K562 (cell line): ENCODE measurements at regions not wholly inside any gene's neighbourhood (a gene's known extent, or its start where the extent isn't known, plus 50 kb on each side); places are given as distances from the start of the nearest gene placed in this dataset.

Experiments
- ARHGAP35 ChIP-seq: fragments of 450-650 bp; IDR thresholded peaks from 2 replicates; pipeline ENCODE4 v1.6.1; 2018; ENCODE audit not compliant: partially characterized antibody
- BCL6 ChIP-seq: fragments of 250-450 bp; sonication (Bioruptor Pico); IDR thresholded peaks from 2 replicates; pipeline ENCODE4 v1.4.0; 2020
- CGGBP1 ChIP-seq: fragments of 250-450 bp; sonication (Bioruptor Pico); IDR thresholded peaks from 2 replicates; pipeline ENCODE4 v1.9.0; 2021; ENCODE audit warnings: mild to moderate bottlenecking
- EGR1 ChIP-seq: fragments of 450-650 bp; conservative IDR thresholded peaks from 2 replicates; pipeline ENCODE4 v1.6.1; 2017; ENCODE audit warnings: mild to moderate bottlenecking
- FOXK2 ChIP-seq, 2 experiments: fragments of 450-650 bp; IDR thresholded peaks in 1 of 2; conservative IDR thresholded peaks in 1 of 2; 2 replicates each; pipeline ENCODE4 v1.6.1; 2016; ENCODE audit warnings: low read depth in 2 of 2, mild to moderate bottlenecking in 1 of 2
- FOXP1 ChIP-seq: sonication (generic); formaldehyde crosslinking; IDR thresholded peaks from 2 replicates; pipeline ENCODE4 v1.8.0; 2022; ENCODE audit warnings: mild to moderate bottlenecking, missing genetic modification reagents
- GATAD2A ChIP-seq: fragments of 450-650 bp; IDR thresholded peaks from 2 replicates; pipeline ENCODE4 v1.6.1; 2017
- HDAC2 ChIP-seq: fragments of 450-650 bp; IDR thresholded peaks from 2 replicates; pipeline ENCODE4 v1.6.1; 2016; ENCODE audit warnings: mild to moderate bottlenecking
- HNRNPLL ChIP-seq: fragments of 200-400 bp; formaldehyde crosslinking; IDR thresholded peaks from 2 replicates; pipeline ENCODE4 v1.6.1; 2017; ENCODE audit warnings: low read length, low read depth, mild to moderate bottlenecking; ENCODE audit not compliant: poor library complexity, severe bottlenecking
- JUND ChIP-seq, 2 experiments: IDR thresholded peaks; 2 replicates in 1 of 2; 3 replicates in 1 of 2; pipeline ENCODE4 v1.6.1; 2011; ENCODE audit warnings: borderline replicate concordance in 2 of 2, low read depth in 2 of 2, low read length in 2 of 2, improper control_type of control experiment in 1 of 2, missing biosample characterization in 1 of 2, missing genetic modification characterization in 1 of 2, missing genetic modification reagents in 1 of 2
- KAT2B ChIP-seq: IDR thresholded peaks from one replicate; pipeline ENCODE4 v1.6.1; 2012; ENCODE audit warnings: low read depth, mild to moderate bottlenecking, control low read depth, inconsistent platforms, low read length, moderate library complexity
- L3MBTL2 ChIP-seq: fragments of 450-650 bp; IDR thresholded peaks from 2 replicates; pipeline ENCODE4 v1.6.1; 2016; ENCODE audit warnings: mild to moderate bottlenecking, moderate library complexity
- MCM2 ChIP-seq: fragments of 450-650 bp; IDR thresholded peaks from 2 replicates; pipeline ENCODE4 v1.6.1; 2017; ENCODE audit warnings: low read depth, mild to moderate bottlenecking
- MIER1 ChIP-seq: fragments of 450-650 bp; IDR thresholded peaks from 2 replicates; pipeline ENCODE4 v1.6.1; 2016; ENCODE audit warnings: antibody characterized with exemption, mild to moderate bottlenecking, low read depth
- MTF1 ChIP-seq: fragments of 250-450 bp; sonication (Bioruptor Pico); IDR thresholded peaks from 2 replicates; pipeline ENCODE4 v1.9.0; 2021; ENCODE audit warnings: moderate library complexity, mild to moderate bottlenecking, inconsistent platforms, borderline replicate concordance
- NCOA4 ChIP-seq: fragments of 450-650 bp; IDR thresholded peaks from 2 replicates; pipeline ENCODE4 v1.6.1; 2018; ENCODE audit warnings: mild to moderate bottlenecking; ENCODE audit not compliant: partially characterized antibody
- POLR2AphosphoS2 ChIP-seq: IDR thresholded peaks from 2 replicates; pipeline ENCODE4 v1.6.1; 2012; ENCODE audit warnings: low read length, improper control_type of control experiment
- PURB ChIP-seq: sonication (generic); formaldehyde crosslinking; IDR thresholded peaks from 2 replicates; pipeline ENCODE4 v1.9.0; 2021; ENCODE audit warnings: low read depth, mild to moderate bottlenecking, missing genetic modification reagents
- SRF ChIP-seq, 2 experiments: fragments of 250-450, 450-650 bp in 1 of 2; sonication (Bioruptor Pico) in 1 of 2; sonication (generic) in 1 of 2; formaldehyde crosslinking; IDR thresholded peaks; 2 replicates each; pipeline versions ENCODE4 v1.5.0 to v1.5.1; 2020 to 2022; ENCODE audit warnings: mild to moderate bottlenecking in 1 of 2, missing genetic modification reagents in 1 of 2
- SRSF9 ChIP-seq: fragments of 200-400 bp; formaldehyde crosslinking; IDR thresholded peaks from 2 replicates; pipeline ENCODE4 v1.6.1; 2017; ENCODE audit warnings: low read depth, low read length, borderline replicate concordance
- TFAM ChIP-seq: fragments of 250-450 bp; sonication (Bioruptor Pico); conservative IDR thresholded peaks from 2 replicates; pipeline ENCODE4 v1.5.0; 2021; ENCODE audit warnings: mild to moderate bottlenecking, moderate library complexity
- THRAP3 ChIP-seq: fragments of 450-650 bp; IDR thresholded peaks from 2 replicates; pipeline ENCODE4 v1.6.1; 2016; ENCODE audit warnings: mild to moderate bottlenecking, inconsistent platforms, borderline replicate concordance
- YY1 ChIP-seq, 3 experiments: IDR thresholded peaks; 2 replicates each; pipeline ENCODE4 v1.6.1; 2011; ENCODE audit warnings: low read length in 2 of 3, mild to moderate bottlenecking in 2 of 3, moderate library complexity in 2 of 3, borderline replicate concordance in 1 of 3, control low read depth in 1 of 3, low read depth in 1 of 3; ENCODE audit not compliant: insufficient read depth in 3 of 3, insufficient replicate concordance in 2 of 3, control insufficient read depth in 1 of 3, insufficient read length in 1 of 3; ENCODE audit errors: extremely low read depth in 1 of 3
- ZBTB49 ChIP-seq: sonication (generic); formaldehyde crosslinking; IDR thresholded peaks from 2 replicates; pipeline ENCODE4 v1.8.0; 2022; ENCODE audit warnings: missing genetic modification reagents, mild to moderate bottlenecking, borderline replicate concordance
- ZC3H11A ChIP-seq: IDR thresholded peaks from 2 replicates; pipeline ENCODE4 v1.6.1; 2012; ENCODE audit warnings: low read depth, low read length, improper control_type of control experiment
- ZNF174 ChIP-seq: fragments of 250-450 bp; sonication (Bioruptor Pico); IDR thresholded peaks from 2 replicates; pipeline ENCODE4 v1.4.0; 2020; ENCODE audit warnings: mild to moderate bottlenecking
- TF ChIP-seq, protein P1 (sequence below): fragments of 250-450 bp; sonication (Bioruptor Pico); IDR thresholded peaks from 2 replicates; pipeline ENCODE4 v1.4.0; 2020; ENCODE audit warnings: mild to moderate bottlenecking

- TF ChIP-seq ARHGAP35 = no peak
- TF ChIP-seq HNRNPLL = no peak
- TF ChIP-seq FOXP1 = no peak
- no peak for TF ChIP-seq TFAM (CRISPR knock-in tag)
- peak; percentile 69 for TF ChIP-seq JUND (IDR thresholded peaks at IDR 0.05; ENCODE audit: borderline replicate concordance, low read depth, low read length)
- TF ChIP-seq JUND (tag; IDR thresholded peaks at IDR 0.05; ENCODE audit: borderline replicate concordance, low read depth, low read length) = peak; percentile 57; the same call in 1 of the 3 replicates
- TF ChIP-seq, protein P1, sequence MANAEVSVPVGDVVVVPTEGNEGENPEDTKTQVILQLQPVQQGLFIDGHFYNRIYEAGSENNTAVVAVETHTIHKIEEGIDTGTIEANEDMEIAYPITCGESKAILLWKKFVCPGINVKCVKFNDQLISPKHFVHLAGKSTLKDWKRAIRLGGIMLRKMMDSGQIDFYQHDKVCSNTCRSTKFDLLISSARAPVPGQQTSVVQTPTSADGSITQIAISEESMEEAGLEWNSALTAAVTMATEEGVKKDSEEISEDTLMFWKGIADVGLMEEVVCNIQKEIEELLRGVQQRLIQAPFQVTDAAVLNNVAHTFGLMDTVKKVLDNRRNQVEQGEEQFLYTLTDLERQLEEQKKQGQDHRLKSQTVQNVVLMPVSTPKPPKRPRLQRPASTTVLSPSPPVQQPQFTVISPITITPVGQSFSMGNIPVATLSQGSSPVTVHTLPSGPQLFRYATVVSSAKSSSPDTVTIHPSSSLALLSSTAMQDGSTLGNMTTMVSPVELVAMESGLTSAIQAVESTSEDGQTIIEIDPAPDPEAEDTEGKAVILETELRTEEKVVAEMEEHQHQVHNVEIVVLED = no peak
- TF ChIP-seq ZNF174 (CRISPR knock-in tag) = no peak
- TF ChIP-seq HDAC2 = no peak
- no peak for TF ChIP-seq NCOA4
- no peak for TF ChIP-seq SRF (CRISPR knock-in tag; IDR thresholded peaks at IDR 0.05)
- TF ChIP-seq GATAD2A = no peak
- no peak for TF ChIP-seq PURB
- TF ChIP-seq L3MBTL2 = peak; percentile 27; the same call in 1 of the 2 replicates
- no peak for TF ChIP-seq MCM2
- no peak for TF ChIP-seq CGGBP1 (CRISPR knock-in tag)
- no peak for TF ChIP-seq FOXK2 (conservative IDR thresholded peaks at IDR 0.05 in 1 of 2, IDR thresholded peaks at IDR 0.05 in 1 of 2; ENCODE audit: low read depth in 2 of 2)
- no peak for TF ChIP-seq ZBTB49 (CRISPR knock-in tag)
- TF ChIP-seq THRAP3 = no peak
- TF ChIP-seq KAT2B = no peak
- no peak for TF ChIP-seq MIER1
- TF ChIP-seq BCL6 (CRISPR knock-in tag) = no peak
- no peak for TF ChIP-seq POLR2AphosphoS2
- peak in 2 of 3 experiments; percentile 10 to 27 for TF ChIP-seq YY1 (IDR thresholded peaks at IDR 0.05; ENCODE audit: borderline replicate concordance in 1 of 3, control insufficient read depth in 1 of 3, extremely low read depth in 1 of 3, insufficient read depth in 3 of 3, insufficient read length in 1 of 3, insufficient replicate concordance in 2 of 3, low read depth in 1 of 3, low read length in 2 of 3)
- no peak for TF ChIP-seq SRSF9
- no peak for TF ChIP-seq EGR1
- peak; percentile 91; the same call in 1 of the 2 replicates for TF ChIP-seq ZC3H11A
- no peak for TF ChIP-seq MTF1 (CRISPR knock-in tag)
Measured at GRCh38 chr3:14261229-14261628, 82.6 kb downstream of the LSM3 start (continued).
